ENCODE measurements at regions not wholly inside any gene's neighbourhood (a gene's known extent, or its start where the extent isn't known, plus 50 kb on each side); places are given as distances from the start of the nearest gene placed in this dataset.

DNA sequence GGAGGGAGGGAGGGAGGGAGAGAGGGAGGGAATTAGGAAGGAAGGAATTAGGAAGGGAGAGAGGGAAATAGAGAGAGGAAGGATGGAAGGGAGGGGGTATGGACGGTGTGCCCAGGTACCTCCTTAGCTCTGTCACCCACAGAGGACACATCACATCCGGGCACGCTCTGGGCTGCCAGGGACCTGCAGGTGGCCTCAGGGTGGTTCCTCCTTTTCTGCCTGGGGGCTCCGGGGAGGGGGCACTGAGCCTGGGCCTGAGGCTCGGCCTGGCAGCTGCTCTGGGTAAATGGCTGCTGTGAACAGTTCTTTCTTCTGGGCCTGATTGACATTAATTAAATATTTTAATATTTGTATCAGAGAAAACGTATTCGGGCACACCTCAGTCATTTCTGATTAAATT lies 733.5 kb downstream of the BRD1 start:
- no peak for DNase-seq

DNA sequence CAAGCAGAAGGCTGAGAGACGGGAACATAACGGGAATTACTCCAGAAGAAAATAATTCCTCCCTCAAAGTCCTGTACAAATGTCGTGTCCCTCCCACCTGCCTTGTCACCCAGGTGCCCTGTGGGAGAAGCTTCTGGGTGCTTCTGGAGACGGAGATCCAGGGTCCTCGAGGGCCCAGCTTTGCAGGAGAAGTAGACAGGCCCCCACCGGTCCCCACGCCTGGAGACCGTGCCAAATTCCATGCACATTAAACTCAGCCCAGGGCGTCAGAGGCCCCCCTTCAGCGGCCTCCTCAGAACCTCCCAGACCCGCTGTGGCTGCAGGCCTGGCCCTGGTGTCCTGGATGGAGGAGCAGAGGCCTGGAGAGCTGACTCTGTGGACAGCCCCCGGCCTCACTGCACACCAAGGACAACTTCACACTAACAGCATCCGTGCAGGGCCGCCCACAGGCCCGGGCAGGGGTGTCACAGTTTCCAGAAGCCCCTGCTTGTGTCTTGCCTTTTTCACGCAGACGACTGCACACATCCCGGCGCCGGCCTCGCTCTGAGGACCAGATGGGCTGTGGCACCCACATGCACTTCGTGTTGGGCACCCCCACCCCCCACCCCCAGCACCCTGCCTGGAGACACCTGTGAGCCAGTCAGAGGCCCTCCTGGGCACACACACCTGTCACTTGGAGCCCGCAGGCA lies 734.3 kb downstream of the BRD1 start:
- DNase-seq: no peak

DNA sequence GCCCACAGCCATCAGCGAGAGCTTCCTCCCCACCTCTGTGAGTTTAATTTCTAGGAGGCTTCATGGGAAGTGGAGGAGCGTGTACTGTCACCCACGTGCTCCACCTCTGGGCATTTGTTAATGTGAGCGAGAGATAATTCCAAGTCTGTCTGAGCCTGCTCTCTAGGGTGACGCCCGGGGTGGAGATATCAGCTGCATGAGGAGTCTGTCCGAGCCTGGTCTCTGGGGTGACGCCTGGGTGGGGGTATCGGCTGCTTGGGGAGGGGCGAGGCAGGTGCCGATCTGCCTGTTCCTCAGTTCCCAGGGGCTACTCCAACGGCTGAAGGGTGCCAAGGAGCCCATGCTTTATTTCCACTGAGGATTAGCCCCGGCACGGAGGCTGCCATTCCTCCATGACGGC lies 735.0 kb downstream of the BRD1 start:
- DNase-seq: no peak

DNA sequence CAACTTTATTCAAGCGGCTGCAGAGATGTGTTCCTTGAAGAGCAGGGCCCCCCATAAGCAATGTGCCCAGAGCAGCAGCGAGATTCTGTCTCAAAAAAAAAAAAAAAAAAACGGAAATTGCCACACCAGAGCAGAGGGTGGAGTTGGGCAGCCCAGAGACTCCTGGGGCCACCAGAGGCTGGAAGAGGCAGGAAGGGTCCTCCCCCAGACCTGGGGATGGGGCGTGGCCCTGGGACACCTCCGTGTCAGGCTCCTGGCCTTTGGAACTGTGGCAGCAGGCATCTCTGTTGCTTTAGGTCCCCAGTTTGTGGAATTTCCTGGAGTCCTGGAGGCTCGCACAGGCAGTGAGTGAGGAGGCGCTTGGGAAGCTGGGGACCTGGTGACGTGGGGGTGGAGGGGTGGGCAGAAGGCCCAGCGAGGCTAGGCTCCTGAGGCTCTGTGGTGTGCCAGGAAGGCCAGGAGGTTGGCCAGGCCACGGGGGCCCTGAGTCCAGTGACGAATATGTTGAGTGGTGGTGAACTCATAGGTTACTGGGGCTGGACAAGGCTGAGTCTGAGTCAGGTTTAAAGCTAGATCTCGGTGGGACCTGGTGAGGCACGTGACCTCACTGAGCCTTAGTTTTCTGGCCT lies 735.6 kb downstream of the BRD1 start:
- no peak for DNase-seq

DNA sequence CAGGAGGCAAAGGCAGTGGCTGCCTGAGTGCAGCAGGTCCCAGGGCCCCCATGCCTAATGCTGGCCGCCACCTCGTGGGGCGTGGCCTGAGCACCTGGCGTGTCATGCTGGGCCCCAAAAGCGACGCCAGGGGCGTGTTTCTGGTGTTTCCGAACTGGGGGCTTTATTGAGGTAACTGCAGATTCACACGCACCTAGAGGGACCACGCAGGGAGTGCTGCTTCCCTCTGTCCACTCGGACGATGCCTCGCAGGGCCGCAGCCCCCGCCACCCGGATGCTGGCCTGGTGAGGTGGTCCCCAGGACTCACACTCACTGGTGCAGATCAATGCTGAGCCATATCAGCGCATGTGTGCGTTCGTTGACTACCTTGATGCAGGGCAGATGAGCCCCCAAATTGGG lies 736.2 kb downstream of the BRD1 start:
- no peak for DNase-seq

DNA sequence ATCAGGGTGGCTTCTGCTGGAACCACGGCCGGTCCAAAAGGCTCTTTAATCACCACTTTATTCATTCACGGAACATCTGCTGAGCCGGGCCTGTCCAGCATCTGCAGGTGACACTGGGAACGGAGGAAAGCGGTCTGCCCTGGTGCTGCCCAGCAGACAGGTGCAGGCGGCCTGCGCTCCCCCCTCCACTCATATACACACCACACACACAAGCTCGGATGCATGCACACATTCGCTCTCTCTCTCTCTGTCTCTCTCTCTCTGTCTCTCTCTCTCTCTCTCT lies 736.9 kb downstream of the BRD1 start:
- DNase-seq: no peak

DNA sequence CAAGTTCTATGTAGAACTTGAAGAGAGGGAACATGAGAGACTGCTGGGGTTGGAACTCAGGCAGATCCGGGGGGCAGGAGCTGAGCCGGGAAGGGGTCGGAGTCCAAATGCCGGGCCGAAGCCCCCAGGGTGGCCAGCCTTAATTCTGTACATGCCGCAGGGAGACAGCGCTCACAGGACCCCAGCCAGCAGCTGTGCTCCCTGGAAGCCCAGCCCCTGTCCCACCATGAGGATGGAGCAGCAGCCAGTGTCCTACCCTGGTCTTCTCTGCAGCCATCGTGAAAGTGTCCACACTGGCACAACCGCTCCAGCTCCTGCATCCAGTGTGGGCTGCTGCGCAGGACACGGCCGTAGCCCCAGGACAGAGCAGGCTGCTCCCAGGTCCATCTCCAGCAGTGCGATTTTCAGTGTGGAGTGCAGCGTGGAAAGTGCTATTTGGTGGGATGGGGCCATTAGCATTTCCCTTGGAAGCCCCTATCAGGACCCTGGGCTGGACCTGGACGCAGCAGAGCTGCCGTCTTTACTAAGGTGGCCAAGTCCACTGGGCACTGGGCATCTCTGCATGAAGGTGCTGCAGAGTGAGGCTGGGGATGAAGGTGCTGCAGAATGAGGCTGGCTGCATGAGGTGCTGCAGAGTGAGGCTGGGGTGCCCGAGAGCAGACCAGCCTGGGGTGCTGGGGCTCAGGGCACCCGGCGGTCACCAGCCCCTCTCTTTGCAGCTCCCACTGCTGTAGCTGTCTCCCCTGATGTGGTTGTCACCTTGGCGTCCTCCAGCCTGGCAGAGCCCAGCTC lies 737.4 kb downstream of the BRD1 start:
- DNase-seq: no peak

DNA sequence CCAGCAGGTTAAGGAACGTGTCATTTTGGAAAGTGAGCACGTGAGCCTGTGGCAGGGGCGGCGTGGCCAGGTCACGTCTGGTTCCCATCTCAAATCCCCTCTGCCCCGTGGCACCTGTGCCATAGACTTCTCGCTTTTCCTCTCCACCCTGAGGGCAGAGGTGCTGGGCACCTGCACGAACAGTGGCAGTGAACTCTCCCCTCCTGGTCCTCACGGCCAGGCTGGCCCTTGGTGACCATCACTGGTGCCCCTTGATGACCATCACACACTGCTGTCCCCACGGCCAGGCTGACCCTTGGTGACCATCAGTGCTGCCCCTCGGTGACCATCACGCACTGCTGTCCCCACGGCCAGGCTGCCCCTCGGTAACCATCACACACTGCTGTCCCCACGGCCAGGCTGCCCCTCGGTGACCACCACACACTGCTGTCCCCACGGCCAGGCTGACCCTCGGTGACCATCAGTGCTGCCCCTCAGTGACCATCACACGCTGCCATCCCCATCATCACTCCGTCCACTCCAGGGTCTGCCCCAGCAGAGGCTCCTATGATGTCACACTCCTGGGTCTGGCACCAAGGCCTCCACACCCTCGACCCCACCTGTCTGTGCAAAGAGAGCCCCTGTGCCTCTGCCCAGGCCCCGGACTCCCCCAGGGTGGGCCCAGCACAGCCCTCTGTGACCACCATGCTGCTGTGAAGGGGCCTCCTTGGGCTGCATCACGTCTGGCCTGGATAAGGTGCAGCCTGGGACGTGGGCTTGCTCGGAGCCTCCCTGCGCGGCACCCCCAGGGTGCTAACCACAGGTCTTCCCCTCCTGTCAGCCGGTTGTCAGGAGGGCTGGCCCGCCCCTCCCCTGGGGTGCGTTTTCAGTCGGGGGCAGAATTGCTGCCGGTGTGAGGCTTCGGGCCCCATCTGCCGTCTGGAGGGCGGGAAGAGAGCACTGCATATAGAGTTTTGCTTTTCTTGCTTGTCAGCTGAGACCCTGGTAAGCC lies 738.6 kb downstream of the BRD1 start:
- DNase-seq: no peak

DNA sequence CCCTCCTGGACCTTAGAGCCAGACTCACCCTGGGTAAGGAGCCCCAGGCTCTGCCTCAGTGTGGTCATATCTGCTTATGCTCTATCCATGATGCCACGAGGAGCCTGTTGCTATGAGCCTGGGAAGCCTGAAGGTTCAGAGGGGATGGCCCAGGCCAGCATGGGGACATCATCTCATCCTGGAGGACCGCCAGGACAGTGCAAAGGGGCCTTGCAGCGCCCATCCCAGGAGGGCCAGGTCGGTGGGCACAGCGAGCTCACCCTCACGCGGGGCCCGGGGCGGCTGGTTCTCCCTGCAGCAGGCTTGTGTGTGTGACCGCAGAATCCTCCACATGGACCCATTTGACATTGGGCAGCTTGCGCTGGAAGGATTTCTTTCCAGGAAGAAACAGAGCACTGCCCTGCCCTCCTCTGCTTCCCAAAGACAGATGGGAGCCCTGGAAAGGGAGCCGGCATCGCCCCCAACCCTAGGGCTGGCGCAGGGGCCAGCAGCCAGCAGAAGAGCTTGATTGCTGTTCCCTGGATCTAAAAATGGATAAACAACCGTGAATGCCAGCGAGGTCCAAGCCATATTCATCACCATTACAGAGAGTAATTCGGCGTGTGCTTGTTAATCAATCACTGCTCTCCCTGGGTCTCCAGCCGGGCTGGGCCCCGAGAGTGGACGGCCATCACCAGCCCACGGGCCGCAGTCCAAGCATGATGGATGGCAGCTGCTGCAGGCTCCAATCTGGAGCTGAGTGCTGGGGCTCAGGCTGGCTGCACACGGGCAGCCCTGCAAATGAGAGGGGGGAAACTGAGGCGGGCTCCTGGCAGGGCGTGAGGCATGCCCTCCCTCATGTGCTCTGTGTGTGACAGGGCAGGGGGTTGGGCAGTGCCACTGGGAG lies 739.7 kb downstream of the BRD1 start:
- no peak for DNase-seq

DNA sequence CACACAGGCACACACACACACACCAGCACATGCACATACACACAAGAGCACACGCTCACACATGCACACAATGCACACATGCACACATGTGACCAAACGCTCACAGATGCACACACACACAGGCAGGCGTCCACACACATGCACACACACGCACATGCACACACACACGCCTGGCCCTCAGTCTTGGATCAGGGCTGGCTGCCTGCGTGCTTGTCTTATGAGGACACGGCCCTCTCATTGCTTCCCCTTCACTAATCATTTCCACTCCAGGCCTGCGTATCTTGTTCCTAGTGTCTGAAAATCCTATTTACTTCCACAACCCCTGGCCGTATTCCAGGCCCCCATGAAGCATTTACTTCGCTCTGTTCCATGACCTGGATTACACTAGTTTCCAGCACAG lies 740.5 kb downstream of the BRD1 start:
- DNase-seq: no peak

DNA sequence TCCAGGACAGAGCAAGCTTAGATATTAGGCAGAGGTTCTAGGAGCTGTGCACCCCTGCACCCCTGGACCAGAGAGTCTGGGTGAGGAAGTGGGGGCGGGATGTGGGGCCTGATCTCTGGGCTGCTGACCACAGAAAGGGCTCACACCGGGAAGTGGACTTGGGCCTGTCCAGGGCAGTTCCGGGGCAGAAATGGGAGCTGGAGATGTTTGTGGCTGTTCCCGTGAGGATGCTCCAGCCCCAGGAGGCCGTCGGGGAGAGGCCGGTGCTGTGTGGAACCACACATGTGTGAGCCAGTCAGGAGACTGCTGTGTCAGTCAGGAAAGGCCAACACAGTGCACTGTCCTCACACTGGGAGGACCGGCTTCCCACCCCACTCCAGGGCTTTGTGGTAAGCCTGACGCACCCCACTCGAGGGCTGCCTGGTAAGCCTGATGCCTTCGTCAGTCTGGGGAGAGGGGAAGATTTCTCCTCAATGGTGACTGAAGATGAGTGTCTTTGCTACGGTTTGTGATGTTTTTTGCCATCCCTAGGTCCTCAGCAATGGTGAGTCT lies 741.0 kb downstream of the BRD1 start:
- no peak for DNase-seq

DNA sequence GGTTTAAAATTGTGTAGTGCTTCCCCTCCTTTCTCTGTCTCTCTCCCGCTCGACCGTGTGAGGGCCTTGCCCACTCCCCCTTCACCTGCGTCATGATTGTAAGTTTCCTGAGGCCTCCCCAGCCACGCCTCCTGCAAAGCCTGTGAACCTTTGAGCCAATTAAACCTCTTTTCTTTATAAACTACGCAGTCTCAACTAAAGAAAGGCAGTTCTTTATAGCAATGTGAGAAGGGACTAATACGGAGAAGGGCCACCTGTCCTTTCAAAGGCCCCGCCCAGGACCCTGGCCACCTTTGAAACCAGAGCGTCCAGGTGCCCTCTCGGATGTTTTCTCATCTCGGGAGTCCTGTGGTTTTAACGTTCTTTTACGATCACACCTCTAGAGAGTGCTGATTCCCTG lies 741.5 kb downstream of the BRD1 start:
- DNase-seq: no peak

DNA sequence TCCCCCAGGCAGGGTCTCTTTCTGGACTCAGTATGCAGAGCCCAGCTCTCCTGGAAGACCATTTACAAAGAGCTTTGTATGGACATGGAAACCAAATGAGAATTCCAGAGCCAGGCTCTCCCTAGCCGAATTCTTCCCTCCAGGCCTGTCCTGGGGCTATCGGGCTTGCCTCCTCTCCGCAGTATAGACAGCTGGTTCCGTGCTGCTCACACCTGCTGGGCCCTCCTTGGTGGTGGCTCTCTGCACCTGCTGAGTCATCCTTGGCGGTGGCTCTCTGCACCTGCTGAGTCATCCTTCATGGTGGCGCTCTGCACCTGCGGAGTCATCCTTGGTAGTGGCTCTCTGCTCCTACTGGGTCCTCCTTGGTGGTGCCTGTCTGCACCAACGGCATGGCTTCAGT lies 743.5 kb downstream of the BRD1 start:
- DNase-seq: no peak

DNA sequence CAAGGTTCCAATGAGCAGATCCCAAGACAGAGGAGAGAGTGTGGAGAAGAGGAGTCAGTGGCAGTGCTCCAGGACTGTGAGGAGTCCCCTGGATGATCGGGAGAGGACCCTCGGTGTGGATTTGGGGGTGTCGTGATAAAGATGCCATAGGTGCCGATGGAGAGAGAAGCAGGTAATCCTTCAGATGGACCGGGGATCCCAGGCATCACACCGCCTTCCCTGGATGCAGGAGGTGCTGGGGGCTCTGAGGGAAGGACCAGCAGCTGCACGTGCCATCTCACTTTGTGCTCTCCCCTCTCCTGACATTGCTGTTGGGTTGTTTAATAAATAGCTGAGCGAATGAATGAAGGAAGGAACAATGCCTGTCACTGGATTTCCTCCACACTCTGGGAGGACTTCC lies 744.1 kb downstream of the BRD1 start:
- no peak for DNase-seq

DNA sequence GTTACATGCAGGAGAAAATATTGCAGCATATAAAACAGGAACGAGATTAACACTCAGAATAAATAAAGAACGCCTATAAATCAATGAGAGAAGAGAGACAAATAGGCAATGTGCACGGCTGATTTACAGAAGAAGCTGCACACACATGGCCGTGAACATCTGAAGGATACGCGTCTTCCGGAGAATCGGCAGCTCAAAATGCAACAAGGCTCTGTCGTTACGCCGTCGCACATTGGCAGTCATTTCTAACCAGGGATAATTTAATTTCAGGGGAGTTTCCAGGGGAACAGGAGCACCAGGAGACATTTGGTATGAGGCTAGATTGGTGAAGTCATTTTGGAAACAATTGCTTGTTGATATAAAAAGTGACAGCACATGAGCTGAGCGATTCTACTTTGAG lies 745.2 kb downstream of the BRD1 start:
- DNase-seq: no peak

DNA sequence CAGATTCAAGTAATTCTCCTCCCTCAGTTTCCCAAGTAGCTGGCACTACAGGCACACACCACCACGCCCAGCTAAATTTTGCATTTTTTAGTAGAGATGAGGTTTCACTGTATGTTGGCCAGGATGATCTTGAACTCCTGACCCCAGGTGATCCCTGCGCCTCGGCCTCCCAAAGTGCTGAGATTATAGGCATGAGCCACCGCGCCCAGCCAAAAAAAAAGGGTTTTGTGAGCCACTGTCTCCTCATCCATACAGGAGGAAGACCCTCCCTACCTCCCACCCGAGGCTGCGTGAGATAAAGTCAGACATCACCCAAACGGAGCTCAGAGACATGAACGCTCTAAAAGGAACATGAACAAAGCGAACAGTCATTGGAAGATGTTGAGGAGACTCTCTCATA lies 745.7 kb downstream of the BRD1 start:
- no peak for DNase-seq

DNA sequence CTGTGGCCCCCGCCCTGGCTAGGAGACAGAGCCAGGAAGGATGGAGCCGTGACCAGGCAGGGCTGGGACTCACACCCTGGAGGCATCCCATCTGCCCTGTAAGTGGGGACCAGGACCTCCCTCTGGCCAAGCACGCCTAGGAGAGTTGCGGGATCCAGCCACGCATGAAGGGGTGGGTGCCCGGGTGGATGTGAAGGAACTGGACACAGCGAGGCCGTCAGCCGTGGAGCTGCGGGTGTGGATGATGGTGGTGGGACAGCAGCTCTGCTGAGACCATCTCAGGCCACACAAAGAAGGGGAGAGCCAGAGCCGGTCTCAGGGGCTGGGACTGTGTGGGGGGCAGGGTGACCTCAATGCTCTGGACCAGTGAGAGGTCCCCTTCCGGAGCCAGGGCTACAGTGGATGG lies 746.4 kb downstream of the BRD1 start:
- no peak for DNase-seq

DNA sequence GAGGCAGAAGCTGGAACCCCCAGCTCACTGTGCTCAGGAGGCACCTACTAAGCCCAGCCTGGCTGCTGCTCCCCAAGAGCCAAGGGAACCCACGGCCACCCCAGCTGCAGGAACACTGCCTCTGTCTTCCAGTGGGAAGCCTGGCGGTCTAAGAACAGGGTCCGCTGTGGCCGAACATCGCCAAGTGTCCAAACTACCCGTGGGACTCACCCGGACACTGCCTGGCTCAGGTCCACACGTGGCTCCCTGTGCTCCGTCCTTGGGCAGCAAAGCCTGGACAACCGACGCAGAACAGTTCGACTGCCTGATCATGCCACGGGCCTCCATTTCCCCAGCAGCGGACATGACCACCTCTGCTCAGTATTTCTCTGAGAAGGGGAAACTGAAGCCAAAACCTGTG lies 747.0 kb downstream of the BRD1 start:
- no peak for DNase-seq

DNA sequence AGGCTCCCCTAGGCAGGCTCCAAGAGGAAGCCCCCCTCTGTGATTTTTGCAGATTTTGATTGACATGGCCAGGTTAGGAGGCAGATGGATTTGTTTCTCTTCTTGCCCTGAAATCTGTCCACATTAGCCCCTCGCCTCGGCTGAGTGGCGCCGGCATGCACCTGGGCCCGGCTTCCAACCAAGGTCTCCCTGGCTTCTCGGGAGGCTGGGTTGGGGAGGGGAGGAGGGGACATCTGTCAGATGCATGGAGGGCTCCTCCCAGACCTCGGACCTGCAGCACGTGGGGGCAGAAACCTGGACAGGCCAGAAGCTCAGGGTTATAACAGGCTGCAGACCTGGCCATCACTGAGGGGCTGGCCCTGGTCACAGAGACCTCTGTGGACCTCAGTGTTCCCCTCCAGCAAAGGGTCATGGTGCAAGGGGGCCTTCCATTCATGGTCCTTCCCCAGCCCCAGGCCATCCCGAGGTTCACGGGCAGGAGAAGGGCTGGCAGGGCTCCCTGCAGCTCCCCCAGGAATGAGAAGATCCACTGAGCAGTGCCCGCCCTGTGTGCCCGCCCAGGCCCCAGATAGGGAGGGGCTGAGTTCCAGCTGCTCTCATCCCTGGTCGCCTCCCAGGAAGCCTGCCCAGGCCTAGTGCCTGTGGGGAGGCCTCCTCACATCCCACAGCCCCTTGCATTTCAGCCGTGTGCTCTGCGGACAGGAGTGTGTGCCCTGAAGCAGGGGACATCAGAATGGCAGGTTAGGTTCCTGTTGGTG lies 747.8 kb downstream of the BRD1 start:
- no peak for DNase-seq

DNA sequence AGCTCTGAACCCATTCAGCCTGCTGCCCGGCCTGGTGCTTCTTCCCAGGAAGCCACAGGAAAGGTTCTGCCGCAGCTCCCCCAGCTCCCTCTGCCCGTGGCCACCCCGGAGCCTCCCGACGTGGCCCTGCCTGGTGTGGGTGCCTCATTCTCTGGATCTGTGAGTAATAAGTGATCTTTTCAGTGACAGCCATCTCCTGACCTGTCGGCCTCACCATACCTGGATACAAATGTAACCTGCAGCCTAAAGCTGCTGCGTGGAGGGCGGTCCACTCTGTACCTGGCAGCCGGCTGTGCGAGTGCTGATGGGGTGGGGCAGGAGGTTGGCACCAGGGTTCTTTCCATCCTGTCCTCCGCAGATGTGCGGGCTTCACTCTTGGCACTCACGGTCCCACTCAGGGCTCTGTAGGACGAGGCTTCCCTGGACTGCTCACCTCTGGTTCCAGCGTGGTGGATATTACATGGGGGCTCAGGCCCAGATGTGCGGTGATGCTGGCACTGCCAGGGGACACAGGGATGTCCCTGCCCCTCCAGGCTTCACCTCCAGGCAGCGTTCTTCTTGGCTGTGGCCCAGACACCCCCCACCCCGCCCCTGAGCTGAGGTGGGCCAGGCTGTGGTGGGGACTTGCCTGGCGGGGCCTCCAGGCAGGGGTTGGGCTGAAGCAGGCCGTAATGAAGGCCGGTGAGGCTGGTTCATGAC lies 748.5 kb downstream of the BRD1 start:
- no peak for DNase-seq

Data from CD4-positive, alpha-beta T cell treated with Interleukin-21 for 1 hour (primary cell).